Fibroblast of villous mesenchyme (primary cell): ENCODE measurements at regions not wholly inside any gene's neighbourhood (a gene's known extent, or its start where the extent isn't known, plus 50 kb on each side); places are given as distances from the start of the nearest gene placed in this dataset.

Experiments
- DNase-seq: peaks from one replicate; pipeline ENCODE4 v3.0.0-alpha.2; 2010; ENCODE audit warnings: low read depth
- H3K4me3 ChIP-seq: 2 replicates; pipeline ENCODE4 v1.5.1; 2011; ENCODE audit warnings: low read depth, mild to moderate bottlenecking, low read length
- CTCF ChIP-seq: IDR thresholded peaks from 2 replicates; pipeline ENCODE4 v1.5.1; 2012; ENCODE audit warnings: low read depth, mild to moderate bottlenecking, low read length; ENCODE audit not compliant: insufficient read depth

- DNase-seq: no peak
- no peak overlapping the region for H3K4me3 ChIP-seq
- TF ChIP-seq CTCF: no peak
Measured at GRCh38 chr3:20769430-20769829, 583.4 kb upstream of the SGO1 start.

- peak; percentile 5 for DNase-seq
- no peak for TF ChIP-seq CTCF
- H3K4me3 ChIP-seq: no peak overlapping the region
Measured at GRCh38 chr3:20760981-20761380, 575.0 kb upstream of the SGO1 start.

- no peak for DNase-seq
Measured at GRCh38 chr3:20752416-20752815, 566.4 kb upstream of the SGO1 start.

GRCh38 chr3:20751296-20751695 lies 565.3 kb upstream of the SGO1 start:
- no peak overlapping the region for H3K4me3 ChIP-seq
- no peak for TF ChIP-seq CTCF
- no peak for DNase-seq

More at GRCh38 chr3:20752416-20752815, 566.4 kb upstream of the SGO1 start:
- TF ChIP-seq CTCF: no peak
- H3K4me3 ChIP-seq: no peak overlapping the region

- no peak overlapping the region for H3K4me3 ChIP-seq
- DNase-seq: peak; percentile 53
- TF ChIP-seq CTCF: no peak
Measured at GRCh38 chr3:20747741-20748140, 561.7 kb upstream of the SGO1 start.

GRCh38 chr3:20743553-20744321 lies 557.7 kb upstream of the SGO1 start:
- DNase-seq: no peak
- no peak overlapping the region for H3K4me3 ChIP-seq
- no peak for TF ChIP-seq CTCF
